GM06990 (cell line): ENCODE measurements at regions not wholly inside any gene's neighbourhood (a gene's known extent, or its start where the extent isn't known, plus 50 kb on each side); places are given as distances from the start of the nearest gene placed in this dataset.
"Not testable (repeated sequence)": the region's sequence is repeated elsewhere in the genome, so short reads cannot be mapped to it uniquely, and the experiment has no call there.

ENCODE experiments used
- DNase-seq: peaks from one replicate; pipeline ENCODE4 v3.0.0-alpha.2; 2011; ENCODE audit not compliant: insufficient read length; ENCODE audit errors: extremely low read depth
- H3K27me3 ChIP-seq: replicated peaks from 2 replicates; pipeline ENCODE4 v1.6.0; 2011; ENCODE audit warnings: low read length; ENCODE audit not compliant: control insufficient read depth, insufficient read depth
- H3K36me3 ChIP-seq: 2 replicates; pipeline ENCODE4 v1.5.1; 2011; ENCODE audit warnings: low read length; ENCODE audit not compliant: control insufficient read depth, insufficient read depth
- H3K4me3 ChIP-seq: replicated peaks from 2 replicates; pipeline ENCODE4 v1.5.1; 2011; ENCODE audit warnings: low read depth, mild to moderate bottlenecking, control low read depth, low read length
- CTCF ChIP-seq: IDR thresholded peaks from 2 replicates; pipeline ENCODE4 v1.5.1; 2011; ENCODE audit warnings: low read length, control low read depth, mild to moderate bottlenecking, inconsistent platforms; ENCODE audit not compliant: insufficient read depth, poor library complexity, severe bottlenecking

- DNase-seq: no peak
- H3K36me3 ChIP-seq: no peaks in the 10 kb centered on the region
- no peaks in the 10 kb centered on the region for H3K27me3 ChIP-seq
- no peak overlapping the region for H3K4me3 ChIP-seq
- TF ChIP-seq CTCF: no peak
These were observed 91.0 kb upstream of the DAPK1 start for GRCh38 chr9:87406543-87407166.

- not testable (repeated sequence) for H3K4me3 ChIP-seq, DNase-seq, H3K36me3 ChIP-seq, H3K27me3 ChIP-seq
These were observed 87.3 kb upstream of the DAPK1 start for GRCh38 chr9:87410047-87411005.

- H3K4me3 ChIP-seq: no peak overlapping the region
- H3K36me3 ChIP-seq: no peaks in the 10 kb centered on the region
- no peak for DNase-seq
These were observed 76.8 kb upstream of the DAPK1 start for GRCh38 chr9:87420884-87421283.

GRCh38 chr9:87421734-87422133, 75.9 kb upstream of the DAPK1 start:
- TF ChIP-seq CTCF: no peak
- DNase-seq: no peak
- no peaks in the 10 kb centered on the region for H3K27me3 ChIP-seq
- H3K4me3 ChIP-seq: no peak overlapping the region
- no peaks in the 10 kb centered on the region for H3K36me3 ChIP-seq

More at GRCh38 chr9:87420884-87421283, 76.8 kb upstream of the DAPK1 start:
- no peaks in the 10 kb centered on the region for H3K27me3 ChIP-seq
- no peak for TF ChIP-seq CTCF

GRCh38 chr9:87422999-87423398, 74.7 kb upstream of the DAPK1 start:
- H3K4me3 ChIP-seq: no peak overlapping the region
- DNase-seq: no peak
- no peak for TF ChIP-seq CTCF
- H3K36me3 ChIP-seq: no peaks in the 10 kb centered on the region
- no peaks in the 10 kb centered on the region for H3K27me3 ChIP-seq

GRCh38 chr9:87423885-87424284, 73.8 kb upstream of the DAPK1 start:
- not testable (repeated sequence) for H3K36me3 ChIP-seq, H3K4me3 ChIP-seq, DNase-seq, H3K27me3 ChIP-seq
